HEK293 (cell line): ENCODE measurements at regions not wholly inside any gene's neighbourhood (a gene's known extent, or its start where the extent isn't known, plus 50 kb on each side); places are given as distances from the start of the nearest gene placed in this dataset.

Experiments
- CTCF ChIA-PET: fragments of 350-600 bp; formaldehyde crosslinking; extraction: SDS; loops from one replicate; lab custom pipeline; 2021; ENCODE audit warnings: antibody characterized with exemption; lab: Yijun Ruan, JAX
- POLR2A ChIA-PET: fragments of 300-600 bp; formaldehyde crosslinking; extraction: SDS; loops from one replicate; lab custom pipeline; 2020; ENCODE audit warnings: antibody characterized with exemption, inconsistent platforms; lab: Yijun Ruan, JAX
- H3K27ac ChIP-seq: fragments of 200-500 bp; sonication (Bioruptor generic); 2 replicates; pipeline ENCODE4 v1.5.1; 2014; ENCODE audit warnings: low read depth, low read length, control low read depth, inconsistent platforms; ENCODE audit errors: extremely low read depth
- H3K36me3 ChIP-seq, 2 experiments: fragments of 200-500 bp in 1 of 2; sonication (Bioruptor generic) in 1 of 2; 1 replicate in 1 of 2; 2 replicates in 1 of 2; pipeline ENCODE4 v1.5.1; 2014 to 2017; ENCODE audit warnings: inconsistent platforms in 2 of 2, low read length in 2 of 2; ENCODE audit not compliant: control insufficient read depth in 2 of 2, insufficient read depth in 1 of 2
- H3K4me1 ChIP-seq: fragments of 200-500 bp; sonication (Bioruptor generic); 2 replicates; pipeline ENCODE4 v1.5.1; 2014; ENCODE audit warnings: mild to moderate bottlenecking, low read length, inconsistent platforms; ENCODE audit not compliant: control insufficient read depth, insufficient read depth
- H3K4me3 ChIP-seq: 2 replicates; pipeline ENCODE4 v1.5.1; 2011; ENCODE audit warnings: low read depth, mild to moderate bottlenecking, control low read depth, low read length, moderate library complexity
- H3K9me3 ChIP-seq: fragments of 200-500 bp; sonication (Bioruptor generic); 2 replicates; pipeline ENCODE4 v1.5.1; 2014; ENCODE audit warnings: low read depth, low read length, inconsistent platforms; ENCODE audit not compliant: control insufficient read depth, insufficient read depth
- HIC1 ChIP-seq: fragments of 450-650 bp; formaldehyde crosslinking; IDR thresholded peaks from 2 replicates; pipeline ENCODE4 v1.5.1; 2016; ENCODE audit warnings: missing biosample characterization, missing genetic modification characterization
- KLF8 ChIP-seq: fragments of 450-650 bp; formaldehyde crosslinking; IDR thresholded peaks from 2 replicates; pipeline ENCODE4 v1.5.1; 2016; ENCODE audit warnings: missing biosample characterization, missing genetic modification characterization
- OSR2 ChIP-seq: fragments of 450-650 bp; formaldehyde crosslinking; IDR thresholded peaks from 2 replicates; pipeline ENCODE4 v1.5.1; 2016; ENCODE audit warnings: missing biosample characterization, missing genetic modification characterization
- SCRT2 ChIP-seq: fragments of 450-650 bp; formaldehyde crosslinking; IDR thresholded peaks from 2 replicates; pipeline ENCODE4 v1.5.1; 2016; ENCODE audit warnings: missing biosample characterization, missing genetic modification characterization
- ZBTB10 ChIP-seq: fragments of 450-650 bp; formaldehyde crosslinking; IDR thresholded peaks from 2 replicates; pipeline ENCODE4 v1.5.1; 2016; ENCODE audit warnings: missing biosample characterization, missing genetic modification characterization
- ZFP41 ChIP-seq: fragments of 450-650 bp; formaldehyde crosslinking; IDR thresholded peaks from 2 replicates; pipeline ENCODE4 v1.5.1; 2016; ENCODE audit warnings: missing biosample characterization, missing genetic modification characterization, borderline replicate concordance
- ZNF10 ChIP-seq: fragments of 450-650 bp; formaldehyde crosslinking; IDR thresholded peaks from 2 replicates; pipeline ENCODE4 v1.5.1; 2017; ENCODE audit warnings: missing biosample characterization, missing genetic modification characterization
- ZNF112 ChIP-seq: fragments of 450-650 bp; formaldehyde crosslinking; IDR thresholded peaks from 2 replicates; pipeline ENCODE4 v1.5.0; 2017; ENCODE audit warnings: missing biosample characterization, missing genetic modification characterization
- ZNF24 ChIP-seq: fragments of 450-650 bp; formaldehyde crosslinking; IDR thresholded peaks from 2 replicates; pipeline ENCODE4 v1.5.1; 2016; ENCODE audit warnings: missing biosample characterization, missing genetic modification characterization
- ZNF248 ChIP-seq: fragments of 450-650 bp; formaldehyde crosslinking; IDR thresholded peaks from 2 replicates; pipeline ENCODE4 v1.5.1; 2017; ENCODE audit warnings: missing biosample characterization, missing genetic modification characterization
- ZNF341 ChIP-seq: fragments of 450-650 bp; formaldehyde crosslinking; IDR thresholded peaks from 2 replicates; pipeline ENCODE4; 2016; ENCODE audit warnings: low read depth, missing biosample characterization, missing genetic modification characterization
- ZNF362 ChIP-seq: fragments of 450-650 bp; formaldehyde crosslinking; IDR thresholded peaks from 2 replicates; pipeline ENCODE4 v1.5.1; 2016; ENCODE audit warnings: missing biosample characterization, missing genetic modification characterization
- ZNF37A ChIP-seq: fragments of 450-650 bp; IDR thresholded peaks from 2 replicates; pipeline ENCODE4 v1.5.1; 2018; ENCODE audit warnings: missing biosample characterization, missing genetic modification characterization
- ZNF398 ChIP-seq: fragments of 450-650 bp; formaldehyde crosslinking; IDR thresholded peaks from 2 replicates; pipeline ENCODE4 v1.5.1; 2017; ENCODE audit warnings: missing biosample characterization, missing genetic modification characterization
- ZNF580 ChIP-seq: fragments of 450-650 bp; formaldehyde crosslinking; IDR thresholded peaks from 2 replicates; pipeline ENCODE4 v1.5.1; 2016; ENCODE audit warnings: missing biosample characterization, missing genetic modification characterization
- ZNF645 ChIP-seq: fragments of 450-650 bp; formaldehyde crosslinking; IDR thresholded peaks from 2 replicates; pipeline ENCODE4; 2016; ENCODE audit warnings: missing biosample characterization, missing genetic modification characterization
- ZNF654 ChIP-seq: fragments of 450-650 bp; formaldehyde crosslinking; IDR thresholded peaks from 2 replicates; pipeline ENCODE4 v1.5.1; 2016; ENCODE audit warnings: low read depth, missing biosample characterization, missing genetic modification characterization
- ZNF677 ChIP-seq: fragments of 450-650 bp; IDR thresholded peaks from 2 replicates; pipeline ENCODE4 v1.5.0; 2018; ENCODE audit warnings: missing biosample characterization, mild to moderate bottlenecking, missing genetic modification characterization, moderate library complexity
- ZNF692 ChIP-seq: fragments of 450-650 bp; formaldehyde crosslinking; IDR thresholded peaks from 2 replicates; pipeline ENCODE4 v1.5.1; 2016; ENCODE audit warnings: missing biosample characterization, missing genetic modification characterization
- ZNF776 ChIP-seq: fragments of 450-650 bp; formaldehyde crosslinking; IDR thresholded peaks from 2 replicates; pipeline ENCODE4 v1.5.0; 2017; ENCODE audit warnings: missing biosample characterization, missing genetic modification characterization, borderline replicate concordance
- ZXDB ChIP-seq: fragments of 450-650 bp; formaldehyde crosslinking; IDR thresholded peaks from 2 replicates; pipeline ENCODE4 v1.5.1; 2016; ENCODE audit warnings: missing biosample characterization, missing genetic modification characterization

GRCh38 chr3:176247191-176247590, 950.1 kb downstream of the TBL1XR1 start:
- Histone ChIP-seq H3K27ac (no peak overlapping the region), H3K4me3 (no peak overlapping the region), H3K36me3 (no peaks in the 10 kb centered on the region), H3K4me1 (no peaks in the 10 kb centered on the region), H3K9me3 (no peaks in the 10 kb centered on the region)
- ChIA-PET CTCF (no interaction called here), POLR2A (no interaction called here)
- TF ChIP-seq ZNF645 (tag by site-specific recombination) (no peak), ZBTB10 (tag by site-specific recombination) (no peak), SCRT2 (tag by site-specific recombination) (no peak), ZNF341 (no peak), ZNF692 (tag by site-specific recombination) (no peak), ZNF112 (tag by site-specific recombination) (no peak), ZNF10 (no peak), ZNF776 (no peak), ZNF580 (tag by site-specific recombination) (no peak), ZNF362 (no peak), HIC1 (tag by site-specific recombination) (no peak), ZNF248 (tag by site-specific recombination) (no peak), OSR2 (tag by site-specific recombination) (no peak), ZFP41 (tag by site-specific recombination) (no peak), ZNF37A (tag by site-specific recombination) (no peak)

- H3K9me3 ChIP-seq = no peaks in the 10 kb centered on the region
- no peaks in the 10 kb centered on the region for H3K36me3 ChIP-seq
- ChIA-PET POLR2A (no interaction called here), CTCF (no interaction called here)
- no peak overlapping the region for H3K27ac ChIP-seq
- no peaks in the 10 kb centered on the region for H3K4me1 ChIP-seq
- no peak overlapping the region for H3K4me3 ChIP-seq
- no peak for TF ChIP-seq ZNF398
- TF ChIP-seq ZNF654 (tag by site-specific recombination) = no peak
- no peak for TF ChIP-seq ZNF24 (tag by site-specific recombination)
- no peak for TF ChIP-seq KLF8 (tag by site-specific recombination)
- no peak for TF ChIP-seq ZXDB
- TF ChIP-seq ZNF677 = no peak
Observed at GRCh38 chr3:176219970-176220369, 977.3 kb downstream of the TBL1XR1 start.
